Osteocyte (in vitro differentiated cells): ENCODE measurements at regions not wholly inside any gene's neighbourhood (a gene's known extent, or its start where the extent isn't known, plus 50 kb on each side); places are given as distances from the start of the nearest gene placed in this dataset.
"Not testable (repeated sequence)": the region's sequence is repeated elsewhere in the genome, so short reads cannot be mapped to it uniquely, and the experiment has no call there.

Experiments used
- DNase-seq: peaks from one replicate; pipeline ENCODE4 v3.0.0; 2021; ENCODE audit warnings: mixed read lengths; ENCODE audit not compliant: unreplicated experiment; ENCODE audit errors: extremely low spot score
- H3K27ac Mint-ChIP-seq: one replicate; pipeline ENCODE4 v1.8.0; 2021; ENCODE audit warnings: mild to moderate bottlenecking, mixed read lengths; ENCODE audit not compliant: unreplicated experiment
- H3K27me3 Mint-ChIP-seq: one replicate; pipeline ENCODE4 v1.8.0; 2021; ENCODE audit warnings: mixed read lengths; ENCODE audit not compliant: unreplicated experiment
- H3K36me3 Mint-ChIP-seq: one replicate; pipeline ENCODE4 v1.8.0; 2021; ENCODE audit warnings: mixed read lengths; ENCODE audit not compliant: unreplicated experiment
- H3K4me1 Mint-ChIP-seq: one replicate; pipeline ENCODE4 v1.8.0; 2021; ENCODE audit warnings: mixed read lengths; ENCODE audit not compliant: unreplicated experiment
- H3K4me3 Mint-ChIP-seq: one replicate; pipeline ENCODE4 v1.8.0; 2021; ENCODE audit warnings: mild to moderate bottlenecking, moderate library complexity, mixed read lengths; ENCODE audit not compliant: unreplicated experiment
- H3K9me3 Mint-ChIP-seq: one replicate; pipeline ENCODE4 v1.8.0; 2021; ENCODE audit warnings: mixed read lengths; ENCODE audit not compliant: unreplicated experiment
- TF ChIP-seq, protein P1 (sequence below): fragments of 200-600 bp; sonication (generic); IDR thresholded peaks from 2 replicates; pipeline ENCODE4 v1.5.0; 2021; ENCODE audit warnings: antibody characterized with exemption, mild to moderate bottlenecking, moderate library complexity

DNA sequence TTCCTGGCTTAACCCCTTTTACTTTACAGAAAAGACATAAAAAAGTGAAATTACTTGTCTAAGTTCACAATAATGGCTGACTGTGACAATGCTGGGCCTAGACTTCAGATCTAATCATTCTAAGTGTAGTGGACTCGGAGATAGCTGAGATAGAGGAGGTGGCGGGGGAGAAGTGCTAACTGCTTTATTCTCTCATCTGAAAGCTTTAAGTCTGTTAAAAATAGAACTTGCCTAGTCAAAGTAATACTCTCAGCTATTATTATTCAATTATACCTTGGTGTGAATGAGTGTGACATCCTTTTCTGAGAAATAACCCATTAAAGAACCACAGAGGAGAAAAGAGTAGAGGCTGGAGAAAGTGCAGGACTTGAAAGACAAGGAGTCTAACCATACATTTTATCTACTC lies 96.1 kb upstream of the OLIG2 start:
- Mint-ChIP-seq H3K9me3 (peaks cover 12% of the 10 kb centered on the region), H3K27me3 (peaks cover 14% of the 10 kb centered on the region), H3K4me3 (no peak overlapping the region), H3K36me3 (no peaks in the 10 kb centered on the region), H3K27ac (no peak overlapping the region), H3K4me1 (no peaks in the 10 kb centered on the region)
- DNase-seq: no peak
- TF ChIP-seq, protein P1, sequence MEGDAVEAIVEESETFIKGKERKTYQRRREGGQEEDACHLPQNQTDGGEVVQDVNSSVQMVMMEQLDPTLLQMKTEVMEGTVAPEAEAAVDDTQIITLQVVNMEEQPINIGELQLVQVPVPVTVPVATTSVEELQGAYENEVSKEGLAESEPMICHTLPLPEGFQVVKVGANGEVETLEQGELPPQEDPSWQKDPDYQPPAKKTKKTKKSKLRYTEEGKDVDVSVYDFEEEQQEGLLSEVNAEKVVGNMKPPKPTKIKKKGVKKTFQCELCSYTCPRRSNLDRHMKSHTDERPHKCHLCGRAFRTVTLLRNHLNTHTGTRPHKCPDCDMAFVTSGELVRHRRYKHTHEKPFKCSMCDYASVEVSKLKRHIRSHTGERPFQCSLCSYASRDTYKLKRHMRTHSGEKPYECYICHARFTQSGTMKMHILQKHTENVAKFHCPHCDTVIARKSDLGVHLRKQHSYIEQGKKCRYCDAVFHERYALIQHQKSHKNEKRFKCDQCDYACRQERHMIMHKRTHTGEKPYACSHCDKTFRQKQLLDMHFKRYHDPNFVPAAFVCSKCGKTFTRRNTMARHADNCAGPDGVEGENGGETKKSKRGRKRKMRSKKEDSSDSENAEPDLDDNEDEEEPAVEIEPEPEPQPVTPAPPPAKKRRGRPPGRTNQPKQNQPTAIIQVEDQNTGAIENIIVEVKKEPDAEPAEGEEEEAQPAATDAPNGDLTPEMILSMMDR: no peak

DNA sequence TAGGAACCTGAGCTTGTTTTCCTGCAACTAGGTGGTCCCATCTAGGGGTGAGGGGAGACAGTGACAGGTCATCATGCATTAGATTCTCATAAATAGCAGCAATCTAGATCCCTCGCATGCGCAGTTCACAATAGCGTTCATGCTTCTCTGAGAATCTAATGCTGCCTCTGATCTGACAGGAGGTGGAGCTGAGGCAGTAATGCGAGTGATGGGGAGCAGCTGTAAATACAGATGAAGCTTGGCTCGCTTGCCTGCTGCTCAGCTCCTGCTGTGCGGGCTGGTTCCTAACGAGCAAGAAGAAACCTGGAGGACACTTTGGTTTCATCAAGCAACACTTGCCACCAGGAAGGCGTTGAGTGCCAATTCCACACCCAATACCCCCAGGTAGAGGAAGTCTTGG lies 95.1 kb upstream of the OLIG2 start:
- TF ChIP-seq, protein P1: no peak
- H3K36me3 Mint-ChIP-seq: no peaks in the 10 kb centered on the region
- no peak overlapping the region for H3K27ac Mint-ChIP-seq
- DNase-seq: no peak
- no peaks in the 10 kb centered on the region for H3K4me1 Mint-ChIP-seq
- no peak overlapping the region for H3K4me3 Mint-ChIP-seq
- peaks cover 14% of the 10 kb centered on the region for H3K27me3 Mint-ChIP-seq
- peaks cover 4% of the 10 kb centered on the region for H3K9me3 Mint-ChIP-seq

DNA sequence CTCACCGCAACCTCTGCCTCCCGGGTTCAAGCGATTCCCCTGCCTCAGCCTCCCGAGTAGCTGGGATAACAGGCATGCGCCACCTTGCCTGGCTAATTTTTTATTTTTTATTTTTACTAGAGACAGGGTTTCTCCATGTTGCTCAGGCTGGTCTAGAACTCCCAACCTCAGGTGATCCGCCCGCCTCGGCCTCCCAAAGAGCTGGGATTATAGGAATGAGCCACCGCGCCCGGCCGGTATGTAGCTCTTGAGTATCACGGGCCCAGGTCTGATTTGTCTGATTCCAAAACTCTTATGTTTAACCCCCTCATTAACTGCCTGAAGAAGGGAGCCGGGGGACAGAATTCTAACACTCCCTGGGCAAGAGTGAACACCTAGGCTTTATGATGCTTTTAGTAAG lies 91.7 kb upstream of the OLIG2 start:
- peak; percentile 75 for DNase-seq
- not testable (repeated sequence) for H3K27ac Mint-ChIP-seq, H3K4me1 Mint-ChIP-seq, H3K27me3 Mint-ChIP-seq, H3K9me3 Mint-ChIP-seq, H3K4me3 Mint-ChIP-seq, H3K36me3 Mint-ChIP-seq

DNA sequence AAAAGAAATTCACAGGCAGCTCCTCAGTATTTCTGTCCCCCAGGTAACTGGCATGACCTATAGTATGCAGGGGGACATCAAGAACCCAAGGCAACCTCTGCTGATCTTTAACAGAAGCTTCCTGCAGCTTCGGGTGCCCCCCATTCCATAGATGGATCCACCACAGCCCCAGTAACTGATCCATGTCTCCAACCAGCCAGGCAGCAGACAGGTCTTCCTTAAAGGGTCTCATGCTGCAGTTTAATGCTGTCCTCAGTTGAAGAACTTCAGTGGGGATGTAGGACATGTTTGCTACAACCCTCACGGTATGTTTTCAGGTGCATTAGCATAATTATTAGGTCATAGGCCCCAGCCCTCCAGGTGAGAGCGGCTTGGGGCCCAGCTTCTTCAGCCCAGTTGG lies 90.9 kb upstream of the OLIG2 start:
- Mint-ChIP-seq H3K4me1 (no peaks in the 10 kb centered on the region), H3K4me3 (no peak overlapping the region), H3K27me3 (peaks cover 6% of the 10 kb centered on the region), H3K9me3 (no peaks in the 10 kb centered on the region), H3K36me3 (no peaks in the 10 kb centered on the region), H3K27ac (no peak overlapping the region)
- DNase-seq: peak; percentile 62
- TF ChIP-seq, protein P1: no peak

DNA sequence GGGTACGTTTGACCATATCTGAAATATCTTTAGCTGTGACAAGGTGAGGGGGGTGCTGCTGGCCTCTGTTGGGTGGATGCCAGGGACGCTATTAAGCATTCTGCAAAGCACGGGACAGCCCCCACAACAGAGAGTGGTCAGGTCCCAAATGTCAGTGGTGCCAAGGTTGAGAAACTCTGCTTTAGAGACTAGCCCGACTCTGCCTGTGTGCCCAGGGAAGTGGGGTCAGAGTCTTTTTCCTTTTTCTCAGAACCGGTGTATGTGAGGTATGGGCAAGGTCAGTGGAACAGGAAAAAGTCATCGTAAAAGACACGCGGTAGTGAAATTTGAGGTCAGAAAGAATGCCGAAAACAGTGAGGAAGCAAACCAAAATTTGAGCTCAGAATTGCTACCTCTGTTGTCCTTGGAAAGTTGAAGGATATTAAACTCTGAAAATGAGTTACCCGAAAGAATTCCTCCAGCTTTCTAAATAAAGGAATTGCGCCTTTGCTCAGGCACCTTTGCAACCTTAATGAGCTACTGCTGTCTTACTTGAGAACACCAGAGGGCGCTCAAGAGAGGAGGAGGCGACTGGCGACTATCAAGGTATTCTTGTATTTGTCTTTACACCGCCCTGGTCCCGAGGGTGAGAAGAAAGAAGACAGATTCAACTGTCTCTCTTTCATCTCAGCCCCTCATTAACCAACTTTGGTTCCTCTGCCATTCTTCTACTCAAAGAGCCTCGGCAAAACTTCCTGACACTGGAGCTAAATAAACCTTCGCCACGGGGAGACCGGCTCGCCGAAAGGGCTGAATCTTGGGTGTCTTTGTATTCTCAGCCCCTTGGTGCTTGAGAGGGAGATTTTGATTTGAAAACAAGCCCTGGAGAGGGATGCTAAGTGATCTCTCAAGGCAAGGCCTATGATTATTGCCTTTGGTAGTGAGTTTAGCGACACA lies 85.4 kb upstream of the OLIG2 start:
- no peak overlapping the region for H3K27ac Mint-ChIP-seq
- no peaks in the 10 kb centered on the region for H3K4me1 Mint-ChIP-seq
- no peaks in the 10 kb centered on the region for H3K36me3 Mint-ChIP-seq
- peaks cover 8% of the 10 kb centered on the region for H3K27me3 Mint-ChIP-seq
- no peak overlapping the region for H3K4me3 Mint-ChIP-seq
- TF ChIP-seq, protein P1: peak; percentile 81
- DNase-seq: no peak
- H3K9me3 Mint-ChIP-seq: no peaks in the 10 kb centered on the region
